WTC11 (cell line): ENCODE measurements at regions not wholly inside any gene's neighbourhood (a gene's known extent, or its start where the extent isn't known, plus 50 kb on each side); places are given as distances from the start of the nearest gene placed in this dataset.

ENCODE experiments used
- ATAC-seq: fragments of 200-7000 bp; cut with Tn5 transposase; 2 replicates; pipeline ENCODE4 v1.10.0; 2021; ENCODE audit warnings: mild to moderate bottlenecking, moderate library complexity
- CTCF ChIA-PET: fragments of 300-600 bp; sonication (Branson Sonifier 250); formaldehyde crosslinking; loops from one replicate; lab custom pipeline; 2021; ENCODE audit warnings: antibody characterized with exemption; lab: Charles Lee
- POLR2A ChIA-PET: fragments of 350-600 bp; sonication (Branson Sonifier 250); formaldehyde crosslinking; loops from one replicate; lab custom pipeline; 2021; ENCODE audit warnings: antibody characterized with exemption; lab: Charles Lee
- DNase-seq: peaks from one replicate; pipeline ENCODE4 v3.0.0; 2021; ENCODE audit warnings: low spot score
- H3K27ac Mint-ChIP-seq: 2 replicates; pipeline ENCODE4 v1.8.0; 2021; ENCODE audit warnings: mixed read lengths
- H3K27me3 Mint-ChIP-seq: 2 replicates; pipeline ENCODE4 v1.8.0; 2021; ENCODE audit warnings: low read depth, mild to moderate bottlenecking, moderate library complexity, mixed read lengths
- H3K36me3 Mint-ChIP-seq: 2 replicates; pipeline ENCODE4 v1.8.0; 2021; ENCODE audit warnings: mixed read lengths
- H3K4me1 Mint-ChIP-seq: 2 replicates; pipeline ENCODE4 v1.8.0; 2022; ENCODE audit warnings: mixed read lengths
- H3K4me3 Mint-ChIP-seq: 2 replicates; pipeline ENCODE4 v1.8.0; 2021; ENCODE audit warnings: mild to moderate bottlenecking, moderate library complexity, mixed read lengths
- H3K9me3 Mint-ChIP-seq: 2 replicates; pipeline ENCODE4 v1.8.0; 2021; ENCODE audit warnings: mixed read lengths
- ATF1 ChIP-seq: sonication (generic); formaldehyde crosslinking; IDR thresholded peaks from 2 replicates; pipeline ENCODE4 v1.8.1; 2023; ENCODE audit warnings: mild to moderate bottlenecking, moderate library complexity, missing genetic modification reagents
- CREB1 ChIP-seq: sonication (generic); formaldehyde crosslinking; IDR thresholded peaks from 2 replicates; pipeline ENCODE4 v1.8.0; 2023; ENCODE audit warnings: mild to moderate bottlenecking, missing genetic modification reagents
- NR3C1 ChIP-seq: sonication (generic); formaldehyde crosslinking; conservative IDR thresholded peaks from 2 replicates; pipeline ENCODE4 v1.8.1; 2023; ENCODE audit warnings: low read depth, mild to moderate bottlenecking, missing genetic modification reagents
- SMAD3 ChIP-seq: sonication (generic); formaldehyde crosslinking; IDR thresholded peaks from 2 replicates; pipeline ENCODE4 v1.8.0; 2022; ENCODE audit warnings: missing genetic modification reagents, mild to moderate bottlenecking, borderline replicate concordance
- TF ChIP-seq, protein P1 (sequence below): sonication (generic); formaldehyde crosslinking; IDR thresholded peaks from 2 replicates; pipeline ENCODE4 v1.8.1; 2023; ENCODE audit warnings: mild to moderate bottlenecking, missing genetic modification reagents
- TF ChIP-seq, protein P2 (sequence below): fragments of 250-450 bp; sonication (Bioruptor Pico); IDR thresholded peaks from 2 replicates; pipeline ENCODE4 v1.9.0; 2021; ENCODE audit warnings: mild to moderate bottlenecking, borderline replicate concordance
- TF ChIP-seq, protein P3 (sequence below): sonication (generic); formaldehyde crosslinking; IDR thresholded peaks from 2 replicates; pipeline ENCODE4 v1.8.0; 2022; ENCODE audit warnings: missing genetic modification reagents
- TF ChIP-seq, protein P4 (sequence below): sonication (generic); formaldehyde crosslinking; IDR thresholded peaks from 2 replicates; pipeline ENCODE4 v1.8.0; 2023; ENCODE audit warnings: mild to moderate bottlenecking, missing genetic modification reagents

DNA sequence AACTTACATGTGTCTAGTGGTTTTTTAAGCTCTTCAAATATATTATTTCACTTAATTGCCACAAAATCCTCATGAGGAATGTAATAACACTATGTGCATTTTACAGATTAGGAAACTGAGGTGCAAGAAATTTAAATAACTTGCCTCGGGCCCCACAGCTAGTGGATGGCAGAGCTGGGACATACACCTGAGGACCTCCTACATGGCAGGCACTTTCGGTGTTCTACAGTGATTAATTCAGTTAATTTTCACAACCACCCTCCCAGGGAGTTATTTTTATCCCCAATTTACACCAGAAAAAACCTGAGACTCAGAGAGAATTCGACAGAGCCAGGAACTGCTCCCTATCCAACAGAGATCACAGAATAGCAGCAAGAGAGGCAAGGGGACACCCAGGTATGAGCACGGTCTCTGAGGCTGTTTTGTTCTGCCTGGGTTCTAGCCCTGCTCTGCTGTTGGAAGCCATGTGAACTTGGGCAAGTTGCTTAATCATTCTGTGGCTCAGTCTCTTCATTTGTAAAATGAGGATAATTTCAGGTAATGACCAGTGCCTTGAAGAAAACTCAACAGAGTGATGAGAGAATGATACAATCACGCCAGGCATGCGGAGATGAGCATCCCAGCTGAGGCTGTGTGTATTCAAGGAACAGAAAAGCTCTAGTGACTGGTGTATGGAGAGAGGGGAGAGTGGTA is 82.3 kb downstream of the MYCN start (continued):
- TF ChIP-seq, protein P1, sequence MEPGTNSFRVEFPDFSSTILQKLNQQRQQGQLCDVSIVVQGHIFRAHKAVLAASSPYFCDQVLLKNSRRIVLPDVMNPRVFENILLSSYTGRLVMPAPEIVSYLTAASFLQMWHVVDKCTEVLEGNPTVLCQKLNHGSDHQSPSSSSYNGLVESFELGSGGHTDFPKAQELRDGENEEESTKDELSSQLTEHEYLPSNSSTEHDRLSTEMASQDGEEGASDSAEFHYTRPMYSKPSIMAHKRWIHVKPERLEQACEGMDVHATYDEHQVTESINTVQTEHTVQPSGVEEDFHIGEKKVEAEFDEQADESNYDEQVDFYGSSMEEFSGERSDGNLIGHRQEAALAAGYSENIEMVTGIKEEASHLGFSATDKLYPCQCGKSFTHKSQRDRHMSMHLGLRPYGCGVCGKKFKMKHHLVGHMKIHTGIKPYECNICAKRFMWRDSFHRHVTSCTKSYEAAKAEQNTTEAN (CRISPR knock-in tag) = no peak
- TF ChIP-seq, protein P2, sequence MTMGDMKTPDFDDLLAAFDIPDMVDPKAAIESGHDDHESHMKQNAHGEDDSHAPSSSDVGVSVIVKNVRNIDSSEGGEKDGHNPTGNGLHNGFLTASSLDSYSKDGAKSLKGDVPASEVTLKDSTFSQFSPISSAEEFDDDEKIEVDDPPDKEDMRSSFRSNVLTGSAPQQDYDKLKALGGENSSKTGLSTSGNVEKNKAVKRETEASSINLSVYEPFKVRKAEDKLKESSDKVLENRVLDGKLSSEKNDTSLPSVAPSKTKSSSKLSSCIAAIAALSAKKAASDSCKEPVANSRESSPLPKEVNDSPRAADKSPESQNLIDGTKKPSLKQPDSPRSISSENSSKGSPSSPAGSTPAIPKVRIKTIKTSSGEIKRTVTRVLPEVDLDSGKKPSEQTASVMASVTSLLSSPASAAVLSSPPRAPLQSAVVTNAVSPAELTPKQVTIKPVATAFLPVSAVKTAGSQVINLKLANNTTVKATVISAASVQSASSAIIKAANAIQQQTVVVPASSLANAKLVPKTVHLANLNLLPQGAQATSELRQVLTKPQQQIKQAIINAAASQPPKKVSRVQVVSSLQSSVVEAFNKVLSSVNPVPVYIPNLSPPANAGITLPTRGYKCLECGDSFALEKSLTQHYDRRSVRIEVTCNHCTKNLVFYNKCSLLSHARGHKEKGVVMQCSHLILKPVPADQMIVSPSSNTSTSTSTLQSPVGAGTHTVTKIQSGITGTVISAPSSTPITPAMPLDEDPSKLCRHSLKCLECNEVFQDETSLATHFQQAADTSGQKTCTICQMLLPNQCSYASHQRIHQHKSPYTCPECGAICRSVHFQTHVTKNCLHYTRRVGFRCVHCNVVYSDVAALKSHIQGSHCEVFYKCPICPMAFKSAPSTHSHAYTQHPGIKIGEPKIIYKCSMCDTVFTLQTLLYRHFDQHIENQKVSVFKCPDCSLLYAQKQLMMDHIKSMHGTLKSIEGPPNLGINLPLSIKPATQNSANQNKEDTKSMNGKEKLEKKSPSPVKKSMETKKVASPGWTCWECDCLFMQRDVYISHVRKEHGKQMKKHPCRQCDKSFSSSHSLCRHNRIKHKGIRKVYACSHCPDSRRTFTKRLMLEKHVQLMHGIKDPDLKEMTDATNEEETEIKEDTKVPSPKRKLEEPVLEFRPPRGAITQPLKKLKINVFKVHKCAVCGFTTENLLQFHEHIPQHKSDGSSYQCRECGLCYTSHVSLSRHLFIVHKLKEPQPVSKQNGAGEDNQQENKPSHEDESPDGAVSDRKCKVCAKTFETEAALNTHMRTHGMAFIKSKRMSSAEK (CRISPR knock-in tag) = no peak
- TF ChIP-seq ATF1 = no peak
- no peak for TF ChIP-seq SMAD3 (CRISPR knock-in tag)
- TF ChIP-seq NR3C1 (CRISPR knock-in tag) = no peak
- TF ChIP-seq, all 79 proteins: peak for 0

DNA sequence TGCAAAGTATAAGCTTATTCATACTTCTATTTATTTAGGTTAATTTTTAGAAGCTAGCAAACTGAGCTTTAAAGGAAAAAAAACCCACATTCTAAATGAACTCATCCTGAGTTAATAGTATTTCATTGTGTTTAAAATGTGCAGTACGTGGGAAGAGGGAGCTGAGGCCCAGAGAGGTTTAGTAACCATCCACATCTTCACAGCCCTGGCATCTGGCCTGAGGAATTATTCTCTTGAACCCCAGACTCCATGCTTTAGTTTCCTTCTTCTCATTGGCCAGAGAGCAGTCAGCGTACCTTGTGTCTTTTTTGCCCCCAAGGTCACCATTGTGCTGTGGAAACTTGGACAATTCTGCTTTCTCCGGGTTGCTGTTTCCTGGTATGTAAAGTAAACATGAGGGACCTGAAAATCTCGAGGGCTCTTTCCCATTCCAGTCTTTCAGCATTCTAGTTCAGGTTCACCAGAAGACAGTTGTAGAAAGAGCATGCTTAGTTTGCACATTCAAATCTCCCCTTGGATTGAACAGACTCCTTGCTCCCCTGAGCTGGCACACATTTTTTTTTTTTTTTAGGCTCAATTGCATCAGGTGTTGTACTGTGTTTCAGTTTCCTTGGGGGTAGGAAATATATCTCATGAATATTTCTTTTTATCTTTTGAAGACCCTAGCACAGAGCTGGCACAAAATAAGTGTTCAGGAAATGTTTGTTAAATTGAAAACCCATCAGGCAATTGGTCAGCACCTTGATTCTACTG is 81.4 kb downstream of the MYCN start:
- Mint-ChIP-seq H3K9me3 (no peaks in the 10 kb centered on the region), H3K36me3 (no peaks in the 10 kb centered on the region), H3K27me3 (peaks cover 3% of the 10 kb centered on the region), H3K4me3 (no peak overlapping the region), H3K4me1 (peaks cover 48% of the 10 kb centered on the region), H3K27ac (no peak overlapping the region)
- TF ChIP-seq, protein P3, sequence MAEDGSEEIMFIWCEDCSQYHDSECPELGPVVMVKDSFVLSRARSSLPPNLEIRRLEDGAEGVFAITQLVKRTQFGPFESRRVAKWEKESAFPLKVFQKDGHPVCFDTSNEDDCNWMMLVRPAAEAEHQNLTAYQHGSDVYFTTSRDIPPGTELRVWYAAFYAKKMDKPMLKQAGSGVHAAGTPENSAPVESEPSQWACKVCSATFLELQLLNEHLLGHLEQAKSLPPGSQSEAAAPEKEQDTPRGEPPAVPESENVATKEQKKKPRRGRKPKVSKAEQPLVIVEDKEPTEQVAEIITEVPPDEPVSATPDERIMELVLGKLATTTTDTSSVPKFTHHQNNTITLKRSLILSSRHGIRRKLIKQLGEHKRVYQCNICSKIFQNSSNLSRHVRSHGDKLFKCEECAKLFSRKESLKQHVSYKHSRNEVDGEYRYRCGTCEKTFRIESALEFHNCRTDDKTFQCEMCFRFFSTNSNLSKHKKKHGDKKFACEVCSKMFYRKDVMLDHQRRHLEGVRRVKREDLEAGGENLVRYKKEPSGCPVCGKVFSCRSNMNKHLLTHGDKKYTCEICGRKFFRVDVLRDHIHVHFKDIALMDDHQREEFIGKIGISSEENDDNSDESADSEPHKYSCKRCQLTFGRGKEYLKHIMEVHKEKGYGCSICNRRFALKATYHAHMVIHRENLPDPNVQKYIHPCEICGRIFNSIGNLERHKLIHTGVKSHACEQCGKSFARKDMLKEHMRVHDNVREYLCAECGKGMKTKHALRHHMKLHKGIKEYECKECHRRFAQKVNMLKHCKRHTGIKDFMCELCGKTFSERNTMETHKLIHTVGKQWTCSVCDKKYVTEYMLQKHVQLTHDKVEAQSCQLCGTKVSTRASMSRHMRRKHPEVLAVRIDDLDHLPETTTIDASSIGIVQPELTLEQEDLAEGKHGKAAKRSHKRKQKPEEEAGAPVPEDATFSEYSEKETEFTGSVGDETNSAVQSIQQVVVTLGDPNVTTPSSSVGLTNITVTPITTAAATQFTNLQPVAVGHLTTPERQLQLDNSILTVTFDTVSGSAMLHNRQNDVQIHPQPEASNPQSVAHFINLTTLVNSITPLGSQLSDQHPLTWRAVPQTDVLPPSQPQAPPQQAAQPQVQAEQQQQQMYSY (CRISPR knock-in tag) = peak; percentile 58
- TF ChIP-seq CREB1 (CRISPR knock-in tag) = no peak
- ATAC-seq (no peak), DNase-seq (no peak)
- POLR2A ChIA-PET = interaction anchor here (0.7 kb wide), 1 partner anchor 13 kb away, joined by 6 read pairs; no protein-coding TSS in a partner anchor
- CTCF ChIA-PET = interaction anchor here (1.2 to 1.9 kb wide), 4 partner anchors 9 to 82 kb away, joined by 3 to 8 read pairs (median 4); no protein-coding TSS in a partner anchor

DNA sequence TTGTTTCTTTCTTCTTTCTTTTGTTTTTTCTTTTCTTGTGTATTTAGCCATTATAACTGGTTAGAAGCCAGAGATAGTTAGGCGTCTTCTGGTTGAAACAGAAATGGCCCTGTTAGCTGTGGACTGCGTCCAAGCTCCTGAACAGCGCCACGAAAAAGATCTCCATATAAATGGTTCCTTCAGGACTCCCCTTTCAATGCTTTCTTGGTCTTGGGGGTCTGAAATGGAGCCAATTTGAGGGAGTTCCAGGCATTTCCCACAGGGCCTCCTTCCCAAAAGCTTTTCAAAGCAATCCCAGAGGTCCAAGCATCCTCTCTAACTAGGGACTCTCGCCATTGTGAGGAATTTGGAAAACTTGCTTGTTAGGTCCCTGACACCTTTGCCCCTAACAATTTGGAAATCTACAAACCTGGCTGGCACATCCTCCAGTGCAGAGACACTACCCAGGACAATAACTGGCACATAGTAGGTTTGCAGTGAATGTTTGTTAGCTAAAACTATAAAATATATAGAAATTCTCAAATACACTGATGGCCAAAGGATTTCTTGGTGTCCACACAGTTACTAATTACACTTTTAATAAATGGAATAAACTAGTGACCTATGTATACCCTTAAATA is 80.1 kb downstream of the MYCN start:
- Mint-ChIP-seq H3K36me3 (no peaks in the 10 kb centered on the region), H3K27ac (no peak overlapping the region), H3K4me1 (peaks cover 41% of the 10 kb centered on the region), H3K27me3 (no peaks in the 10 kb centered on the region; the same call in none of the 2 replicates), H3K4me3 (no peak overlapping the region), H3K9me3 (no peaks in the 10 kb centered on the region)
- TF ChIP-seq, protein P4, sequence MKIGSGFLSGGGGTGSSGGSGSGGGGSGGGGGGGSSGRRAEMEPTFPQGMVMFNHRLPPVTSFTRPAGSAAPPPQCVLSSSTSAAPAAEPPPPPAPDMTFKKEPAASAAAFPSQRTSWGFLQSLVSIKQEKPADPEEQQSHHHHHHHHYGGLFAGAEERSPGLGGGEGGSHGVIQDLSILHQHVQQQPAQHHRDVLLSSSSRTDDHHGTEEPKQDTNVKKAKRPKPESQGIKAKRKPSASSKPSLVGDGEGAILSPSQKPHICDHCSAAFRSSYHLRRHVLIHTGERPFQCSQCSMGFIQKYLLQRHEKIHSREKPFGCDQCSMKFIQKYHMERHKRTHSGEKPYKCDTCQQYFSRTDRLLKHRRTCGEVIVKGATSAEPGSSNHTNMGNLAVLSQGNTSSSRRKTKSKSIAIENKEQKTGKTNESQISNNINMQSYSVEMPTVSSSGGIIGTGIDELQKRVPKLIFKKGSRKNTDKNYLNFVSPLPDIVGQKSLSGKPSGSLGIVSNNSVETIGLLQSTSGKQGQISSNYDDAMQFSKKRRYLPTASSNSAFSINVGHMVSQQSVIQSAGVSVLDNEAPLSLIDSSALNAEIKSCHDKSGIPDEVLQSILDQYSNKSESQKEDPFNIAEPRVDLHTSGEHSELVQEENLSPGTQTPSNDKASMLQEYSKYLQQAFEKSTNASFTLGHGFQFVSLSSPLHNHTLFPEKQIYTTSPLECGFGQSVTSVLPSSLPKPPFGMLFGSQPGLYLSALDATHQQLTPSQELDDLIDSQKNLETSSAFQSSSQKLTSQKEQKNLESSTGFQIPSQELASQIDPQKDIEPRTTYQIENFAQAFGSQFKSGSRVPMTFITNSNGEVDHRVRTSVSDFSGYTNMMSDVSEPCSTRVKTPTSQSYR = no peak
- ChIA-PET POLR2A (no interaction called here), CTCF (interaction anchor here (1.1 to 1.4 kb wide), 2 partner anchors 14 to 15 kb away, joined by 3 to 4 read pairs; no protein-coding TSS in a partner anchor)
- no peak for ATAC-seq
- no peak for DNase-seq
